GM12873 (cell line): ENCODE measurements at regions not wholly inside any gene's neighbourhood (a gene's known extent, or its start where the extent isn't known, plus 50 kb on each side); places are given as distances from the start of the nearest gene placed in this dataset.

ENCODE experiments used
- CTCF ChIP-seq: IDR thresholded peaks from 2 replicates; pipeline ENCODE4 v1.5.1; 2012; ENCODE audit warnings: low read depth, mild to moderate bottlenecking, moderate library complexity, low read length, control low read depth; ENCODE audit not compliant: insufficient read depth; ENCODE audit errors: missing control alignments

GRCh38 chrX:73944563-73944908 is 92.0 kb upstream of the XIST start:
- no peak for TF ChIP-seq CTCF

GRCh38 chrX:73943693-73944562 is 91.4 kb upstream of the XIST start:
- no peak for TF ChIP-seq CTCF

GRCh38 chrX:73940893-73941470 is 88.5 kb upstream of the XIST start:
- TF ChIP-seq CTCF = no peak

GRCh38 chrX:73932522-73932921 is 80.0 kb upstream of the XIST start:
- no peak for TF ChIP-seq CTCF

GRCh38 chrX:73930300-73930699 is 77.8 kb upstream of the XIST start:
- no peak for TF ChIP-seq CTCF

GRCh38 chrX:73922856-73923455 is 70.4 kb upstream of the XIST start:
- TF ChIP-seq CTCF = no peak

- no peak for TF ChIP-seq CTCF
Measured at GRCh38 chrX:73916931-73917667, 64.6 kb upstream of the XIST start.
